NT2/D1 (cell line): ENCODE measurements at regions not wholly inside any gene's neighbourhood (a gene's known extent, or its start where the extent isn't known, plus 50 kb on each side); places are given as distances from the start of the nearest gene placed in this dataset.

Experiments
- SUZ12 ChIP-seq: IDR thresholded peaks from 2 replicates; pipeline ENCODE4 v1.6.1; 2011; ENCODE audit not compliant: insufficient read length, insufficient read depth; ENCODE audit errors: extremely low read depth
- YY1 ChIP-seq: IDR thresholded peaks from 2 replicates; pipeline ENCODE4 v1.6.1; 2011; ENCODE audit not compliant: insufficient read length, insufficient read depth
- ZNF274 ChIP-seq: IDR thresholded peaks from 2 replicates; pipeline ENCODE4 v1.6.1; 2011; ENCODE audit warnings: mild to moderate bottlenecking, low read depth, low read length

DNA sequence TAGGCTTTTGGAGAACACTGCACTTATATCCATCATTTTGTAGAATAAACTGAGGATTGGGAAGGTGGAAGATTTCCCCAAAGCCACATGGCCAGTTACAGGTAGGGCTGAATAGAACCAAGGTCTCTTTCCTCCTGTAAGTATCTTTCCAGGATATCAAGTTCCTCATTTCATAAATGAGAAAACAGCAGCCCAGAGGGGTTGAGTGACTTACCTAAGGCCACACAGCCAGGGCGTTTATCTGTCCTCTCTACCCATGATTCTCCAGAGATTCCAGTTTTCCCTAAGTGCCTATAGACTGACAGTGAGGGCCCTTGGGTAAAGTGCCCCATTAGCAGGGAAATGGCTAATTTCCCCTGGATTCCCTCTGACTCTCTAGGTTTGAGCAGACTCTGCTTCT, 132.3 kb upstream of the SKOR2 start:
- TF ChIP-seq ZNF274 (no peak), YY1 (no peak), SUZ12 (no peak)
